ENCODE measurements at regions not wholly inside any gene's neighbourhood (a gene's known extent, or its start where the extent isn't known, plus 50 kb on each side); places are given as distances from the start of the nearest gene placed in this dataset.

- TF ChIP-seq JUND (IDR thresholded peaks at IDR 0.05; ENCODE audit: low read depth): no peak
- in situ Hi-C loops (cut with HindIII; ENCODE audit: low pct_unique_long_range_greater_than_20kb, low sequenced_read_pairs): no loop called here
- no peak for DNase-seq (ENCODE audit: low read depth in 1 of 2, low spot score in 1 of 2)
Measured at GRCh38 chr4:63764400-63764799, 644.9 kb downstream of the TECRL start.

GRCh38 chr4:63757929-63758328, 651.3 kb downstream of the TECRL start:
- in situ Hi-C loops (cut with HindIII; ENCODE audit: low pct_unique_long_range_greater_than_20kb, low sequenced_read_pairs): no loop called here
- no peak for TF ChIP-seq JUND (IDR thresholded peaks at IDR 0.05; ENCODE audit: low read depth)
- DNase-seq (ENCODE audit: low read depth in 1 of 2, low spot score in 1 of 2): no peak

GRCh38 chr4:63742882-63743281, 666.4 kb downstream of the TECRL start:
- in situ Hi-C loops (cut with HindIII; ENCODE audit: low pct_unique_long_range_greater_than_20kb, low sequenced_read_pairs): no loop called here
- no peak for TF ChIP-seq JUND (IDR thresholded peaks at IDR 0.05; ENCODE audit: low read depth)
- no peak for DNase-seq (ENCODE audit: low read depth in 1 of 2, low spot score in 1 of 2)

GRCh38 chr4:63729519-63729918, 679.7 kb downstream of the TECRL start:
- no peak for DNase-seq (ENCODE audit: low read depth in 1 of 2, low spot score in 1 of 2)
- in situ Hi-C loops (cut with HindIII; ENCODE audit: low pct_unique_long_range_greater_than_20kb, low sequenced_read_pairs): no loop called here
- no peak for TF ChIP-seq JUND (IDR thresholded peaks at IDR 0.05; ENCODE audit: low read depth)

- DNase-seq (ENCODE audit: low read depth in 1 of 2, low spot score in 1 of 2): peak in 1 of 2 experiments; percentile 0
- in situ Hi-C loops (cut with HindIII; ENCODE audit: low pct_unique_long_range_greater_than_20kb, low sequenced_read_pairs): no loop called here
- TF ChIP-seq JUND (IDR thresholded peaks at IDR 0.05; ENCODE audit: low read depth): no peak
Measured at GRCh38 chr4:63728480-63729177, 680.6 kb downstream of the TECRL start.

- in situ Hi-C loops (cut with HindIII; ENCODE audit: low pct_unique_long_range_greater_than_20kb, low sequenced_read_pairs): no loop called here
- TF ChIP-seq JUND (IDR thresholded peaks at IDR 0.05; ENCODE audit: low read depth): no peak
- DNase-seq (ENCODE audit: low read depth in 1 of 2, low spot score in 1 of 2): peak; percentile 1 to 80
Measured at GRCh38 chr4:63717384-63717783, 691.9 kb downstream of the TECRL start.

GRCh38 chr4:63708661-63709060, 700.6 kb downstream of the TECRL start:
- no peak for DNase-seq (ENCODE audit: low read depth in 1 of 2, low spot score in 1 of 2)
- in situ Hi-C loops (cut with HindIII; ENCODE audit: low pct_unique_long_range_greater_than_20kb, low sequenced_read_pairs): no loop called here
- no peak for TF ChIP-seq JUND (IDR thresholded peaks at IDR 0.05; ENCODE audit: low read depth)

GRCh38 chr4:63700569-63700968, 708.7 kb downstream of the TECRL start:
- no peak for DNase-seq (ENCODE audit: low read depth in 1 of 2, low spot score in 1 of 2)
- no peak for TF ChIP-seq JUND (IDR thresholded peaks at IDR 0.05; ENCODE audit: low read depth)
- in situ Hi-C loops (cut with HindIII; ENCODE audit: low pct_unique_long_range_greater_than_20kb, low sequenced_read_pairs): no loop called here

GRCh38 chr4:63693321-63693720, 715.9 kb downstream of the TECRL start:
- no peak for TF ChIP-seq JUND (IDR thresholded peaks at IDR 0.05; ENCODE audit: low read depth)
- DNase-seq (ENCODE audit: low read depth in 1 of 2, low spot score in 1 of 2): no peak
- in situ Hi-C loops (cut with HindIII; ENCODE audit: low pct_unique_long_range_greater_than_20kb, low sequenced_read_pairs): no loop called here

GRCh38 chr4:63678358-63678931, 730.8 kb downstream of the TECRL start:
- no peak for TF ChIP-seq JUND (IDR thresholded peaks at IDR 0.05; ENCODE audit: low read depth)
- no peak for DNase-seq (ENCODE audit: low read depth in 1 of 2, low spot score in 1 of 2)
- in situ Hi-C loops (cut with HindIII; ENCODE audit: low pct_unique_long_range_greater_than_20kb, low sequenced_read_pairs): no loop called here

- no peak for TF ChIP-seq JUND (IDR thresholded peaks at IDR 0.05; ENCODE audit: low read depth)
- DNase-seq (ENCODE audit: low read depth in 1 of 2, low spot score in 1 of 2): no peak
- in situ Hi-C loops (cut with HindIII; ENCODE audit: low pct_unique_long_range_greater_than_20kb, low sequenced_read_pairs): no loop called here
Measured at GRCh38 chr4:63670735-63671134, 738.5 kb downstream of the TECRL start.

- TF ChIP-seq JUND (IDR thresholded peaks at IDR 0.05; ENCODE audit: low read depth): no peak
- in situ Hi-C loops (cut with HindIII; ENCODE audit: low pct_unique_long_range_greater_than_20kb, low sequenced_read_pairs): no loop called here
- DNase-seq (ENCODE audit: low read depth in 1 of 2, low spot score in 1 of 2): no peak
Measured at GRCh38 chr4:63663870-63664269, 745.4 kb downstream of the TECRL start.

- no peak for TF ChIP-seq JUND (IDR thresholded peaks at IDR 0.05; ENCODE audit: low read depth)
- no peak for DNase-seq (ENCODE audit: low read depth in 1 of 2, low spot score in 1 of 2)
- in situ Hi-C loops (cut with HindIII; ENCODE audit: low pct_unique_long_range_greater_than_20kb, low sequenced_read_pairs): no loop called here
Measured at GRCh38 chr4:63644396-63644795, 764.9 kb downstream of the TECRL start.

GRCh38 chr4:63637270-63637669, 772.0 kb downstream of the TECRL start:
- in situ Hi-C loops (cut with HindIII; ENCODE audit: low pct_unique_long_range_greater_than_20kb, low sequenced_read_pairs): no loop called here
- DNase-seq (ENCODE audit: low read depth in 1 of 2, low spot score in 1 of 2): no peak
- TF ChIP-seq JUND (IDR thresholded peaks at IDR 0.05; ENCODE audit: low read depth): no peak

All from T47D (cell line).